ENCODE measurements at regions not wholly inside any gene's neighbourhood (a gene's known extent, or its start where the extent isn't known, plus 50 kb on each side); places are given as distances from the start of the nearest gene placed in this dataset.
"Not testable (repeated sequence)": the region's sequence is repeated elsewhere in the genome, so short reads cannot be mapped to it uniquely, and the experiment has no call there.

DNA sequence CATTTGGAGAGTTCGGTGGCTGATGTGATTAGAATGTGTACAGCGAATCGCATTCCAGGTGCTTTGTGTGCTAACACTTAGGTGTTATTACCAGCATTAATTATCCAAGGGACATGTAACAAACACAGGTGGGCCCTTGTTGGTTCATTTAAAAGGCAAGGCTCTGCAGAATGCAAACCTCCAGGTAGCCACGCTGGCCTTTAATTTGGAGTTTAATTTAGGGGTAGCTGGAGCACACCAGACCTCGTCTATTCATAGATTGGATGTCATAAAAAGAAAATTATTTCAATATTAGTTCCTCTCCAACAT, 191.1 kb downstream of the MAT2B start:
- no peak for DNase-seq (ENCODE audit: low spot score)

GRCh38 chr5:163706053-163706771, 200.8 kb downstream of the MAT2B start:
- peak; percentile 8 for DNase-seq (ENCODE audit: low spot score)

DNA sequence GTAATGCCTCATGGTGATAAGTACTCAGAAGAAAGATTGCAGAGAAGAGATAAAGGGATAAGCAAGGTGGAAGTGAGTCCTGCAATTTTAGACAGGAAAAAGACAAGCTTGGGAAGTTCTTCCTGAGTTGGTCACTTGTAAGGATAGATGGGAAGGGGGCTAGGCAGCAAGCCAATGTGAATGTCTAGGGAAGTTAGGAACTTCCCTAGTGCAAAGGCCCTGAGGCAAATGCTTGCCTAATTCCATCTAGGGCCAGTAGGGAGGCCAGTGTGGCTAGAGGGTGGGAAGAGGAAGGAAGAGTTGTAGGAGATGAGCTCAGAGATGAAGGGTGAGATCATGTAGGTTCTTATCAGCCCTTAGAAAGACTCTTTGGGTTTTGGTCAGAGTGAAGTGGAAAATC, 206.6 kb downstream of the MAT2B start:
- no peak for DNase-seq (ENCODE audit: low spot score)

- DNase-seq (ENCODE audit: low spot score), result no peak
Observed at GRCh38 chr5:163718272-163718671, 212.9 kb downstream of the MAT2B start.

DNA sequence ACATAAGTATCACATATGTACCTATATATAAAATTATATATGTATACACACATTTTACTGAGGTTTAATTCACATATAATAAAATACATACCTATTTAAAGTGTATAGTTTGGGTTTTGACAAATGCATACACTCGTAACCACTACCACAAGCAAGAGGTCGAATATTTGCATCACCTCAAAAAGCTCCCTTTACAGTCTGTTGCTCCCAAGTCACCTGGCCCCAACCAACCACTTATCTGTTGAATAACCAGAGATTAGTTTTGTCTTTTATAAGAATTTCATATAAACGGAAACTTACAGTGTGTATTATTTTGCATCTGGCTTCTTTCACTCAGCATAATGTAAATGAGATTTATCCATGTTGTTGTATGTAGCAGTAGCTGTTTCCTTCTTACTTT, 218.9 kb downstream of the MAT2B start:
- no peak for DNase-seq (ENCODE audit: low spot score)

- DNase-seq (ENCODE audit: low spot score), result no peak
Observed at GRCh38 chr5:163727028-163727427, 221.6 kb downstream of the MAT2B start.

DNA sequence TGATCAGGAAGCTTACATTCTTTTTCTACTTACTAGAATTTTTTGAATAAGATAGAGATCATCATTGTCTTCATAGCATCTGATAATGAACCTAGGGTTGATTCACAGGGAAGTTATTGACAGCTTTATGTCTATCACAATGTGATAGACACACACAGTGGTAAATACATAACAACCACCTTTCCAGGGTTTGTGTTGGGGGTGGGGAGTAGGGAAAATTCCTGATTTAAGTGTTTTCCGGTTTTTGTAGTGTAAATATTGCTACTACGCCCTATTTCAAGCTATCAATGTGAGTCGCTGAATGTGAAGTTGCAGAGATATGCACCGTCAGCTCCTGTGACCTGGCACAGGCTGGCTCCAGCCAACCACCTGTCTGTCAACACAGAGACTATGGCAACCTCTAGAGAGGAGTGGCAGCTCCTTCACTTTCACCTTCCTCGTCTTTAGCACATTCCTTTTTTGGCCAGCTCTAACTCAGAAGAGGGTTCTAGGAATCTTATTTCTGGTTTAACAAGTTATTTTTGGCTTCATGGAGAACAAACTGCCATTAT, 224.9 kb downstream of the MAT2B start:
- DNase-seq (ENCODE audit: low spot score), result no peak

DNA sequence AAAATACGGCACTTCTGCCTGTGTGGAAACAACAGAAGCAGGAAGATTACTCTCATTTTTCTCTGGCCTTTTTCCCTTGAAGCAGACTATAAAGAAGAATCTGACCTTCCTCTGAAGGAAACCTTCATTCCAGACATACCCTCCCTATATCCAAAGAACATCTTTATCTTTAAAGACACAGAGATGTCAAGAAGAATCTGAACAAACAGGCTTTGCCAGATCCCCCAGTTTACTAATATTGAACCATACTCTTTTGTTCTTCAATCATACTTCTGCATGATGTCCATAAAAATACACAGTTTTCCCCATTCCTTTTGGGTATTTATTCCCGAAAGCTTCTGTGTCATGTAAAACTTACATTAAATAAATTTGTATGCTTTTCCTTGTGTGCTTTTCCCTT, 225.8 kb downstream of the MAT2B start:
- no peak for DNase-seq (ENCODE audit: low spot score)

GRCh38 chr5:163735069-163735468, 229.7 kb downstream of the MAT2B start:
- no peak for DNase-seq (ENCODE audit: low spot score)

DNA sequence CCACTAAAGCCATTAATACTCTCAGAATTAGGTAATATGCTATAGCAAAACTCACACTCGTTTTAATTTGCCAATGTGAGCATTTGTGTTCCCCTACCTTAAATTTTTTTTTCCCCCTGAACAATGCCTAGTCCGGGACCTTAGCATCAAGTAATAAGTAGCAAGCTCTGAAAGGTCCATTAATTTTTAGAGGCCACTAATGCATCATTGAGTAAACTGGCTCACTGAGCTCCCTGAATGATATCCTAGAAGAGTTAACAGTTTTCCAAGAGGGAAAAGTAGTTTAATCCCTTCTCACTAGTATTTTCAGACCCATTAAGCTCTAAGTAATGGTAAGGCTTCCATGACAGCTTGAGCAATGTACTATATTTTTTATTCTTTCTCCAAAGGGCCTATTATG, 242.2 kb downstream of the MAT2B start:
- DNase-seq (ENCODE audit: low spot score), result no peak

GRCh38 chr5:163748934-163749333, 243.5 kb downstream of the MAT2B start:
- no peak for DNase-seq (ENCODE audit: low spot score)

GRCh38 chr5:163750415-163750814, 245.0 kb downstream of the MAT2B start:
- DNase-seq (ENCODE audit: low spot score), result not testable (repeated sequence)

DNA sequence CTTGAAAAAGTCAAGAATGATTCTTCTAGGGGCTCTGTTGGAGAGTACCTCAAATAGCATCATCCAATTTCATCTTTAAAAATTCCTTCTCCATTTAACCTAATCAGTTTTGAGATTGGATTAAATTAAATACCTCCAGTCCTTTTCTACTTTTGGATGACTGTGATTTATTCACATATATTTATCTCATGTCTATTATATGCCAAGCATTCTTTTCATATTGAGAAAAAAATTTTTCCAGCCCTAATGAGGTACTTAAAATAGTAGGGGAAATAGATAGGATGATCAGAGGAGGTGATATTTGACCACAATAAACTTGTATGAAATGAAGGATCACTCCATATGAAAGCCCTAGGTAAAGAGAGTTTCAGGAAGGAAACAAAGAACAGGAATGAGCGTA, 250.1 kb downstream of the MAT2B start:
- DNase-seq (ENCODE audit: low spot score), result no peak

DNA sequence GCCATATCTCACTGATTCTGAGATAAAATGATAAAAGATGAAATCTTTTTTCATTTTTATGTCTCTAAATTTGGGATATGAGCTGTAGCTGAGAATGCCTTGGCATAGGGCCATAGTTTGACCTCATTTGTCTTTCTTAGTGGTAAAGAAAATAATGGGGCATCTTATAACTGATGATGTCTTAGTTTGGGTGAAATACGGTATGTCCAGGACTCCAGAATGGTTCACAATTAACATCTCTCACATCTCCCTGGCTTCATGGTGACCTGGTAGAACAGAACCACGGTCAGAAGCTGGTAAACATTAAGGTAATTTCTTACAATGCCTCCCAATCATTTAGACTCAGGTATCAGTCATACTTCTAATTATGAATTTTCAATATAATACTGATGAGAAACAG, 250.8 kb downstream of the MAT2B start:
- DNase-seq (ENCODE audit: low spot score), result no peak

DNA sequence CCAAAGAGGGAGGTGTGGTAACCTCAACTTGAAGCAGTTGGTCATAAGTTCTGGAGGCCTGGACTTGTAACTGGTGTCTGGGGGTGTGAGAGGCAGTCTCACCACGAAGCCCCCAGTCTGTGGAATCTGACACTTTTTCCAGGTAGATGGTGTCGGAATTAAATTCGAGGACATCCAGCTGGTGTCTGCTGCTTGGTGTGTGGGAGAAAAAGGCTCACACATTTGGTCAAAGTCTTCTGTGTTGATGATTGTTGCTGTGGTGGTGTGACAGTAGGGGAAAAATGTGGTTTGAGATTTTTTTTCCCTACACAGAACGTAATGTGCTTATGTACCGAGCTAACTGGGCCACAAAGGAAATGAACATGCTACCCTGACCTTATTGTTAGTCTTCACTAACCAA, 251.9 kb downstream of the MAT2B start:
- no peak for DNase-seq (ENCODE audit: low spot score)

DNA sequence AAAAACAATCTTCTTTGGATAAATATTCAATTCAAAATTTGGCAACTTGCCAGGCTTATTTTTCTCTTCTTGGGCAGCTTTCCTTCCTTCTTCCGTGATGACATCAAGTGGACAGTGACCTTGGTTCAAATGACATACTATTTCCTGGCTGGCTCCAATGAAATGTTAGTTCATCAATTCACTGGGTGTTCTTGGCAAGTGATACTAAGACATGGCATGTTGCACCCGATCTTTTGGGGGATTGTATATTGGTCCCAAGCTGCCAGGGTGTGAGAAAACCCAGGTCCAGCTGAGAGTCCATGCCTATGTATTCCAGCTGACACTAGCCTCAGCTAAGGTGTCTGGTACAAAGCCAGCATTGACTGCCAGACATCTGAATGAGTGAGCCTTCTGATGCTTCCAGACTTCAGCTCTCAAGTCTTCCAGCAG, 252.9 kb downstream of the MAT2B start:
- DNase-seq (ENCODE audit: low spot score), result no peak

DNA sequence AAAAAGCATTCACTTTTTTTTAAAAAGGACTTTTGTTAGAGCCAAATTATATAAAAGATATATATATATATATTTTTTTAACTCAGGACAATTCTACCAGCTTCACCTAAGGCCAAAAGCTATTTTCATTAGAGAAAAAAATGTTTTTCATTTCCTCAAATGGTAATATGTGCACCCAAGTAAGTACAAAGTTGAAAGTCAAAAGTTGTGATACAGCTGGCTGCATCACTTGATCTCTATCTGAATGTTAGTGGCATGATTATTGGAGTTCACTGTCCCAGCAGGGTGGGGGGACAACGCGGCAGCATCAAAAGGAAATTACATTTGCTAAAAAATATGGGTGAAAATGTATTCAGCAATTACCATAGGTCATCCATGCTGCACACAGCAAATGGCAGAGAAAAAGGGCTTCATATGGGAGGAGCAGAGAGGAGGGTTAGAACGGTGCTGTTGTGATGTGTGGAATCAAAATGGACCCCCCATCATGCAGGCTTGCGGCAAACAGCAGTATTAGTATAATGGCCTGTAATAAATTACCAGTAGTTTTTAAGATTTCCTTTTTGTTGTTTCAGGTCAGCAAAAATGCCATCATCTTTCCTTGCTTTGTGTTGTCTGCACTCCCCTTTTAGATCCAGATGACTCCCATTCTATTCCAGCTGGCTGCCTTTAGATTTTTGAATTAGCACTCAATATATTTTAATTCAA, 253.7 kb downstream of the MAT2B start:
- DNase-seq (ENCODE audit: low spot score), result no peak

DNA sequence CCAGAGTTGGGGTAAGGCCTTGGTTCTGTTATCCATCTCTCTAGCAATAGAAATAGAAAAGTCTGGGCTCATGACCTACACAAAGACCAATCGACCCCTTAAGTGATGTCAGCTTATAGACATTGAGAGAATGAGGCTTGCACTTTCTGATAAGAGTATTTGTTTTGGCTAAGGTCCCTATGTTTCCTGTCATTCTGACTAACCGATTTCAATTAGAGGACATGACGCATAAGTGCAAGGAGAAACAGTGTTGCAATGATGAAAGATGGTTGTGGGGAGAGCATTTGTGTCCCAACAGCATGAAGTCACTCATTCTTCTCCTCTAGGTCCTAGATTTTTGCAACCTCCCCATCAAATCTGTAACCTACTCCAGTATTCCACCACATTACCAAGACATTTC, 255.1 kb downstream of the MAT2B start:
- peak; percentile 65 for DNase-seq (ENCODE audit: low spot score)

DNA sequence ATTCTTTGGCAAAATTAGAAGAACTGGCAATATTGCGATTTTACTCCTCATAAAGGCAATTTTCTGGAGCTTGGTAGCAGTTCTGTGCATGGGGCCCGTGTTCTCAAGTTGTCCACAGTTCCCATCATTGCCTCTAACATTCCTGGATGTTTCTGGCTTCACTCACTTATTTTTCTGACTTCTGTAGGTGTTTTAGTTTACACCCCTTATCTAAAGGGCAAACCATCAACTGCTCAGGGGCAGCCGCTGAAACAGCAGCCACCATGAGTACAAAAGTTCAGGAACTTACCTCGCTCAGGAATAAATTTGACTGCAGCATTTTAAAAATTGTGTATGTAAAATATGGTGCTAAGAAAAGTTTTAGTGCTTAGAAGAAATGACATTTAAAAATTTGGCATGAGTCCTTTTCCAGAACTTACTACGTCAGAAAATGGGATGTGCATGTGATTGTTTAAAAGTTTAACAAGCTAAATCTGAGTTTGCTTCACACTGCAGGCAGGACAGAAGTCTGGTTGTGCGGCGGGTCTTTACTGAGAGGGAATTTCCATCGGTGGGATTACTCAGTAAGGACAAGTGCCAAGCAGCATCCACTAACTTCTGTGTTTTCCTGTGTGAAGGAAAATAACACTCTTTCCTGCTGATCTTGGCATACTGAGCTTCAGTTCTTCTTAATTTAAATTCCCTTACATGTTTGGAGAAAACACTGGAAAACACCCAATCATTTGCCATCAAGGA, 261.7 kb downstream of the MAT2B start:
- DNase-seq (ENCODE audit: low spot score), result no peak

DNA sequence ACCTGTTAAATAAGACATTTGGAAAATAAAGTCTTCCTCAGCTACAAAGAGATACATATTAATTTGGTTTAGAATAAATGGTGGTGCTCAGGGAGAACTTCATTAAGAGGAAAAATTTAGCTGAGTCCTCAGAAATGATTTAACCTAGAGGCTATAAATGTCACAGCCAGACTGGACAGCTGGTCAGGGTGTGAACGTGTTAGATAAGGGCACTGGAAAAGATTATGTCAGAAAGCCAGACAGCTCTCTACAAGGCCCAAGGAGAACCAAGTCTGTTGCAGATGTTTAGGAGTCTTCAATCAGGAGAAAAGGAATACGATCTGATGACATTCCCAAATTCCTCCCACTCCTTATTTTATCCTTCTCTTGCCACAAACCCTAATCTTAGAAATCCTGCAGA, 265.2 kb downstream of the MAT2B start:
- DNase-seq (ENCODE audit: low spot score), result no peak

DNA sequence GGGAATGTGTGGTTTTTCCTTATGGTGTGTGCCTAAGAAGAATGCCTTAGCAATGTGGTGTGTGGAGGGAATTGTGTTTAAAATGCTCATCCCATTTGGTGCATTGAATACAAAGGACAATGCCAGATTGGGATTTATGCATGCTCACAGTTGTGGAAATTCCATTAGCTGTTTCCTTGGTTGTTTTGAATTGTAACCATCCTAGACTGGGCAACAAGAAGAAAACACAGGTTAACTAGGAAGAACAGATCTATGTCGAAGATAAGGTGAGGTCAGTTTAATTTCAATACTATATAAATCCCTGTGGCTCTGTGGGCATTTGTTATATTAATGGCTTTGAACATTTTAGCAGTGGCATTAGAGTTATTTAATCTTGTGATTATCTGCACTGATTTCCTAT, 266.8 kb downstream of the MAT2B start:
- DNase-seq (ENCODE audit: low spot score), result no peak

DNA sequence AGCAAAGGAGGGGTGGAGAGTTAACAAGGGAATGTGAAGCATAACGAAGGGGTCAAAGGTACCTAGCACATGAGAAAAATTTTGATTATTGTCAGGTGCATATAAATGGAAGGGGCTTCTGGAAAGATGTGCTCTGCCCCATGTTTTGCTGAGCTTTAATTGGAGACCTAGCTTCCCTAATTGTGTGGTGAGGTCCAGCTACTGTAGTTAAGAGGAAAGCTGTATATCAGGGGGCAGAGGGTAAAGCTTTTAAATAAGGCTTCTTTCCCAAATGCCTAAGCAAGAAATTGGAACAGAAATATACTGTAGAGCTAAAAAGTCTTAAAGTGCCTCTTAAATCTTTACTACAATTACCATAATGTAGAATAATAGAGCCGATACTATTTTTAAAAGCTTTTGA, 267.2 kb downstream of the MAT2B start:
- no peak for DNase-seq (ENCODE audit: low spot score)

DNA sequence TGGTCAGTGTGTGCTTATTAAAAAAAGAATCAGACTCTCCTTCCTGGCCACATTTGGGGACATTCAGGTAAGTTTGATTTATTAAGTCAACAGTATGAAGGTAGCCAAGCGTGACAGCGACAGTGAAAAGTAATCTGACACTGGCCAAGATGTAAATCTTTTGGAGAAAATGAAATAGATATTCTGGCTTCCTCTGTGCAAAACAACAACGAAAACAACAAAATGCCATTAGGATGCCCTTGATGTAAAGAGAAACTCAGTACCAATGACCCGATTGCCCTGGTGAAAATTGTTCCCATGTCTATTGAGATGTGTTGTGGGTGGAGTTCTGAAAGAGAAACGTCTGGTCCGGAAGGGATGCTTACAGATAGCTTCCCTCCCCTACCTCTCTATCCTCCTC, 267.8 kb downstream of the MAT2B start:
- no peak for DNase-seq (ENCODE audit: low spot score)

Measured in hepatic stellate cell (primary cell).